Mesenchymal stem cell (in vitro differentiated cells and primary cell): ENCODE measurements at regions not wholly inside any gene's neighbourhood (a gene's known extent, or its start where the extent isn't known, plus 50 kb on each side); places are given as distances from the start of the nearest gene placed in this dataset.

Source experiments
- DNase-seq: peaks from one replicate; pipeline ENCODE4 v3.0.0-alpha.2; 2013
- H2AFZ ChIP-seq: one replicate; pipeline ENCODE4 v1.6.1; 2013; ENCODE audit warnings: low read depth, mild to moderate bottlenecking, control low read depth, inconsistent platforms, low read length, moderate library complexity
- H2AK5ac ChIP-seq: 2 replicates; pipeline ENCODE4 v1.6.1; 2013; ENCODE audit warnings: low read length, moderate library complexity, mild to moderate bottlenecking, inconsistent platforms; ENCODE audit not compliant: severe bottlenecking
- H2BK120ac ChIP-seq: one replicate; pipeline ENCODE4 v1.6.1; 2013; ENCODE audit warnings: low read depth, mild to moderate bottlenecking, inconsistent platforms, low read length, moderate library complexity
- H2BK12ac ChIP-seq, 2 experiments: one replicate each; pipeline ENCODE4 v1.6.1; 2013; ENCODE audit warnings: inconsistent platforms in 2 of 2, low read length in 2 of 2, mild to moderate bottlenecking in 2 of 2, moderate library complexity in 2 of 2, control low read depth in 1 of 2
- H2BK15ac ChIP-seq: one replicate; pipeline ENCODE4 v1.6.1; 2013; ENCODE audit warnings: mild to moderate bottlenecking, low read depth, inconsistent platforms; ENCODE audit not compliant: poor library complexity, severe bottlenecking
- H2BK5ac ChIP-seq: 2 replicates; pipeline ENCODE4 v1.6.1; 2013; ENCODE audit warnings: low read depth, mild to moderate bottlenecking, low read length, control low read depth, inconsistent platforms; ENCODE audit not compliant: poor library complexity, severe bottlenecking
- H3K14ac ChIP-seq, 2 experiments: one replicate each; pipeline ENCODE4 v1.6.1; 2013; ENCODE audit warnings: inconsistent platforms in 2 of 2, low read length in 2 of 2, control low read depth in 1 of 2, mild to moderate bottlenecking in 1 of 2, moderate library complexity in 1 of 2
- H3K18ac ChIP-seq, 2 experiments: one replicate each; pipeline ENCODE4 v1.6.1; 2013; ENCODE audit warnings: inconsistent platforms in 2 of 2, low read length in 2 of 2, control low read depth in 1 of 2, low read depth in 1 of 2, mild to moderate bottlenecking in 1 of 2
- H3K23ac ChIP-seq, 2 experiments: one replicate each; pipeline ENCODE4 v1.6.1; 2013; ENCODE audit warnings: inconsistent platforms in 2 of 2, low read length in 2 of 2, mild to moderate bottlenecking in 2 of 2, moderate library complexity in 2 of 2, control low read depth in 1 of 2
- H3K27ac ChIP-seq: 2 replicates; pipeline ENCODE4 v1.5.1; 2013; ENCODE audit warnings: mild to moderate bottlenecking, moderate library complexity, low read length, control low read depth, inconsistent platforms; ENCODE audit not compliant: poor library complexity, severe bottlenecking
- H3K27me3 ChIP-seq, 2 experiments: 2 replicates each; pipeline versions ENCODE4 v1.6.1 to v1.7.0; 2013; ENCODE audit warnings: low read length in 2 of 2, mild to moderate bottlenecking in 2 of 2, moderate library complexity in 2 of 2, control low read depth in 1 of 2, inconsistent platforms in 1 of 2; ENCODE audit not compliant: control insufficient read depth in 1 of 2, insufficient read depth in 1 of 2
- H3K36me3 ChIP-seq, 2 experiments: 2 replicates each; pipeline versions ENCODE4 v1.6.1 to v1.7.0; 2013; ENCODE audit warnings: low read length in 2 of 2, control low read depth in 1 of 2, inconsistent platforms in 1 of 2, low read depth in 1 of 2, mild to moderate bottlenecking in 1 of 2; ENCODE audit not compliant: insufficient read depth in 2 of 2, control insufficient read depth in 1 of 2
- H3K4ac ChIP-seq, 2 experiments: one replicate each; pipeline ENCODE4 v1.6.1; 2013; ENCODE audit warnings: inconsistent platforms in 2 of 2, low read length in 2 of 2, mild to moderate bottlenecking in 2 of 2, moderate library complexity in 2 of 2, control low read depth in 1 of 2, low read depth in 1 of 2
- H3K4me1 ChIP-seq: 2 replicates; pipeline ENCODE4 v1.6.1; 2013; ENCODE audit warnings: low read depth, low read length, control low read depth; ENCODE audit not compliant: control insufficient read depth, insufficient read depth
- H3K4me2 ChIP-seq: 2 replicates; pipeline ENCODE4 v1.6.1; 2013; ENCODE audit warnings: low read length, mild to moderate bottlenecking, inconsistent platforms; ENCODE audit not compliant: poor library complexity, severe bottlenecking
- H3K4me3 ChIP-seq, 2 experiments: 2 replicates each; pipeline versions ENCODE4 v1.5.1 to v1.7.0; 2013; ENCODE audit warnings: low read length in 2 of 2, mild to moderate bottlenecking in 2 of 2, control low read depth in 1 of 2, low read depth in 1 of 2; ENCODE audit not compliant: insufficient read depth in 1 of 2
- H3K79me1 ChIP-seq: replicated peaks from 2 replicates; pipeline ENCODE4 v1.6.1; 2013; ENCODE audit warnings: mild to moderate bottlenecking, control low read depth, low read length, inconsistent platforms; ENCODE audit not compliant: poor library complexity, severe bottlenecking
- H3K9ac ChIP-seq: 2 replicates; pipeline ENCODE4 v1.7.0; 2013; ENCODE audit warnings: mild to moderate bottlenecking, low read length, moderate library complexity
- H3K9me3 ChIP-seq: 2 replicates; pipeline ENCODE4 v1.7.0; 2013; ENCODE audit warnings: mild to moderate bottlenecking, low read length; ENCODE audit not compliant: control insufficient read depth
- H4K8ac ChIP-seq: one replicate; pipeline ENCODE4 v1.6.1; 2013; ENCODE audit warnings: inconsistent platforms, mild to moderate bottlenecking, low read length, moderate library complexity
- H4K91ac ChIP-seq: one replicate; pipeline ENCODE4 v1.6.1; 2013; ENCODE audit warnings: mild to moderate bottlenecking, low read length, inconsistent platforms
- WGBS: methylation state at CpG from one replicate; pipeline ENCODE4 v1.1.7; 2013; ENCODE audit warnings: mixed read lengths; 5-methylcytosine and 5-hydroxymethylcytosine counted together

GRCh38 chr12:126617312-126617711 lies 1552.1 kb downstream of the AACS start:
- Histone ChIP-seq H2BK5ac (no peak overlapping the region), H4K91ac (no peak overlapping the region), H2BK15ac (no peak overlapping the region), H4K8ac (no peak overlapping the region), H2BK120ac (no peak overlapping the region), H2BK12ac (no peak overlapping the region), H3K18ac (no peak overlapping the region), H3K14ac (no peak overlapping the region), H3K4ac (no peak overlapping the region), H3K27me3 (no peaks in the 10 kb centered on the region), H3K23ac (no peak overlapping the region), H3K4me3 (no peak overlapping the region), H3K9me3 (peaks cover 11% of the 10 kb centered on the region), H3K4me2 (no peak overlapping the region), H2AFZ (no peak overlapping the region), H3K27ac (no peak overlapping the region), H3K9ac (no peak overlapping the region), H3K36me3 (no peaks in the 10 kb centered on the region), H2AK5ac (no peak overlapping the region), H3K4me1 (no peaks in the 10 kb centered on the region), H3K79me1 (no peaks in the 10 kb centered on the region)
- DNase-seq = no peak
- WGBS = 89% methylated on average over 4 of the region's 5 CpGs

GRCh38 chr12:126627596-126627995 lies 1562.4 kb downstream of the AACS start:
- Histone ChIP-seq H3K36me3 (no peaks in the 10 kb centered on the region), H3K23ac (no peak overlapping the region), H3K4me1 (no peaks in the 10 kb centered on the region), H3K4ac (no peak overlapping the region), H3K9ac (no peak overlapping the region), H2BK12ac (no peak overlapping the region), H3K27ac (no peak overlapping the region), H2BK5ac (no peak overlapping the region), H3K9me3 (peaks cover 17% of the 10 kb centered on the region), H3K4me2 (no peak overlapping the region), H3K4me3 (no peak overlapping the region), H3K27me3 (no peaks in the 10 kb centered on the region), H2AFZ (no peak overlapping the region), H4K8ac (no peak overlapping the region), H2BK15ac (no peak overlapping the region), H2BK120ac (no peak overlapping the region), H3K79me1 (no peaks in the 10 kb centered on the region), H2AK5ac (no peak overlapping the region), H3K18ac (no peak overlapping the region), H4K91ac (no peak overlapping the region), H3K14ac (no peak overlapping the region)
- DNase-seq = no peak
- no CpG with 5 or more reads among the region's 4 CpGs for WGBS

GRCh38 chr12:126636821-126637220 lies 1571.6 kb downstream of the AACS start:
- H3K36me3 ChIP-seq = no peaks in the 10 kb centered on the region
- no peak overlapping the region for H2BK15ac ChIP-seq
- no peak overlapping the region for H2BK5ac ChIP-seq
- H3K4me1 ChIP-seq = no peaks in the 10 kb centered on the region
- no peak overlapping the region for H2AK5ac ChIP-seq
- H4K91ac ChIP-seq = peak overlapping the region; percentile 88
- no peak overlapping the region for H3K14ac ChIP-seq
- no peak overlapping the region for H2AFZ ChIP-seq
- H2BK12ac ChIP-seq = no peak overlapping the region
- H3K27ac ChIP-seq = no peak overlapping the region
- H3K9me3 ChIP-seq = peaks cover 2% of the 10 kb centered on the region
- no peak overlapping the region for H3K9ac ChIP-seq
- no peak overlapping the region for H3K4me2 ChIP-seq
- H3K4me3 ChIP-seq = no peak overlapping the region
- H2BK120ac ChIP-seq = no peak overlapping the region
- H4K8ac ChIP-seq = no peak overlapping the region
- no peaks in the 10 kb centered on the region for H3K27me3 ChIP-seq
- WGBS = 59% methylated on average over 4 of the region's 4 CpGs
- no peak overlapping the region for H3K18ac ChIP-seq
- no peak overlapping the region for H3K23ac ChIP-seq
- no peak overlapping the region for H3K4ac ChIP-seq
- no peak for DNase-seq
- no peaks in the 10 kb centered on the region for H3K79me1 ChIP-seq

GRCh38 chr12:126644236-126645020 lies 1579.2 kb downstream of the AACS start:
- no CpG with 5 or more reads among the region's 2 CpGs for WGBS
- DNase-seq = no peak
- no peaks in the 10 kb centered on the region for H3K9me3 ChIP-seq
- no peak overlapping the region for H2BK120ac ChIP-seq
- no peaks in the 10 kb centered on the region for H3K27me3 ChIP-seq
- no peak overlapping the region for H2BK15ac ChIP-seq
- no peaks in the 10 kb centered on the region for H3K4me1 ChIP-seq
- H4K8ac ChIP-seq = no peak overlapping the region
- no peak overlapping the region for H2BK12ac ChIP-seq
- no peak overlapping the region for H2BK5ac ChIP-seq
- H3K23ac ChIP-seq = no peak overlapping the region
- H3K14ac ChIP-seq = no peak overlapping the region
- H3K4me3 ChIP-seq = no peak overlapping the region
- H2AFZ ChIP-seq = no peak overlapping the region
- H2AK5ac ChIP-seq = no peak overlapping the region
- no peak overlapping the region for H3K4ac ChIP-seq
- no peaks in the 10 kb centered on the region for H3K79me1 ChIP-seq
- no peak overlapping the region for H3K18ac ChIP-seq
- no peak overlapping the region for H3K27ac ChIP-seq
- H3K9ac ChIP-seq = no peak overlapping the region
- no peaks in the 10 kb centered on the region for H3K36me3 ChIP-seq
- no peak overlapping the region for H4K91ac ChIP-seq
- H3K4me2 ChIP-seq = no peak overlapping the region
